HUES64 (cell line): ENCODE measurements at regions not wholly inside any gene's neighbourhood (a gene's known extent, or its start where the extent isn't known, plus 50 kb on each side); places are given as distances from the start of the nearest gene placed in this dataset.

Experiments
- H3K27ac ChIP-seq: 2 replicates; pipeline ENCODE4 v1.7.0; 2013; ENCODE audit warnings: low read depth, low read length, inconsistent platforms
- H3K27me3 ChIP-seq: 2 replicates; pipeline ENCODE4 v1.6.1; 2013; ENCODE audit warnings: mild to moderate bottlenecking, low read length; ENCODE audit not compliant: insufficient read depth
- H3K36me3 ChIP-seq: 2 replicates; pipeline ENCODE4 v1.6.1; 2013; ENCODE audit warnings: mild to moderate bottlenecking, low read length; ENCODE audit not compliant: insufficient read depth
- H3K4me1 ChIP-seq: 2 replicates; pipeline ENCODE4 v1.6.1; 2013; ENCODE audit warnings: mild to moderate bottlenecking, low read length, moderate library complexity; ENCODE audit not compliant: insufficient read depth
- H3K4me3 ChIP-seq: 2 replicates; pipeline ENCODE4 v1.5.1; 2013; ENCODE audit warnings: mild to moderate bottlenecking, low read length, moderate library complexity
- H3K9ac ChIP-seq: 2 replicates; pipeline ENCODE4 v1.6.1; 2013; ENCODE audit warnings: mild to moderate bottlenecking, low read depth, low read length
- H3K9me3 ChIP-seq: 2 replicates; pipeline ENCODE4 v1.6.1; 2013; ENCODE audit warnings: low read depth, low read length; ENCODE audit not compliant: insufficient read depth
- WGBS: fragments of 150-250, 120-280 bp; methylation state at CpG from one replicate; pipeline ENCODE4 v1.1.7; 2013; ENCODE audit warnings: missing lambda C conversion rate; 5-methylcytosine and 5-hydroxymethylcytosine counted together

- Histone ChIP-seq H3K4me1 (no peaks in the 10 kb centered on the region), H3K9me3 (no peaks in the 10 kb centered on the region), H3K4me3 (no peak overlapping the region), H3K27ac (no peak overlapping the region), H3K9ac (no peak overlapping the region), H3K27me3 (no peaks in the 10 kb centered on the region), H3K36me3 (no peaks in the 10 kb centered on the region)
- 82% methylated on average over 2 of the region's 2 CpGs for WGBS
Measured at GRCh38 chr4:27638163-27638915, 777.7 kb downstream of the STIM2 start.

GRCh38 chr4:27643101-27643500, 782.5 kb downstream of the STIM2 start:
- no peaks in the 10 kb centered on the region for H3K4me1 ChIP-seq
- no peaks in the 10 kb centered on the region for H3K27me3 ChIP-seq
- no peak overlapping the region for H3K4me3 ChIP-seq
- no peak overlapping the region for H3K27ac ChIP-seq
- no peaks in the 10 kb centered on the region for H3K36me3 ChIP-seq
- no peaks in the 10 kb centered on the region for H3K9me3 ChIP-seq
- no peak overlapping the region for H3K9ac ChIP-seq

- WGBS = 98% methylated on average over 4 of the region's 4 CpGs
Measured at GRCh38 chr4:27648416-27648815, 787.8 kb downstream of the STIM2 start.

GRCh38 chr4:27662426-27662825, 801.8 kb downstream of the STIM2 start:
- H3K4me3 ChIP-seq = no peak overlapping the region
- WGBS = 68% methylated on average over 3 of the region's 3 CpGs
- H3K27ac ChIP-seq = peak overlapping the region; percentile 56; the same call in 1 of the 2 replicates
- peaks cover 15% of the 10 kb centered on the region for H3K4me1 ChIP-seq
- H3K36me3 ChIP-seq = no peaks in the 10 kb centered on the region
- no peaks in the 10 kb centered on the region for H3K27me3 ChIP-seq
- no peaks in the 10 kb centered on the region for H3K9me3 ChIP-seq
- H3K9ac ChIP-seq = no peak overlapping the region

More at GRCh38 chr4:27648416-27648815, 787.8 kb downstream of the STIM2 start:
- no peaks in the 10 kb centered on the region for H3K4me1 ChIP-seq
- H3K9me3 ChIP-seq = no peaks in the 10 kb centered on the region
- no peaks in the 10 kb centered on the region for H3K27me3 ChIP-seq
- H3K36me3 ChIP-seq = no peaks in the 10 kb centered on the region
- no peak overlapping the region for H3K9ac ChIP-seq
- H3K4me3 ChIP-seq = no peak overlapping the region
- H3K27ac ChIP-seq = no peak overlapping the region

GRCh38 chr4:27666943-27667342, 806.3 kb downstream of the STIM2 start:
- no peaks in the 10 kb centered on the region for H3K27me3 ChIP-seq
- H3K4me3 ChIP-seq = no peak overlapping the region
- H3K4me1 ChIP-seq = peaks cover 15% of the 10 kb centered on the region
- no peaks in the 10 kb centered on the region for H3K9me3 ChIP-seq
- H3K27ac ChIP-seq = no peak overlapping the region
- 51% methylated on average over 2 of the region's 3 CpGs for WGBS
- H3K9ac ChIP-seq = no peak overlapping the region
- no peaks in the 10 kb centered on the region for H3K36me3 ChIP-seq

GRCh38 chr4:27668001-27668400, 807.4 kb downstream of the STIM2 start:
- Histone ChIP-seq H3K27ac (no peak overlapping the region), H3K4me1 (peaks cover 4% of the 10 kb centered on the region), H3K9me3 (no peaks in the 10 kb centered on the region), H3K4me3 (no peak overlapping the region), H3K36me3 (no peaks in the 10 kb centered on the region), H3K9ac (no peak overlapping the region), H3K27me3 (no peaks in the 10 kb centered on the region)
- no CpG with 5 or more reads among the region's 3 CpGs for WGBS

- Histone ChIP-seq H3K4me1 (no peaks in the 10 kb centered on the region), H3K27ac (no peak overlapping the region), H3K36me3 (no peaks in the 10 kb centered on the region), H3K9me3 (no peaks in the 10 kb centered on the region), H3K4me3 (no peak overlapping the region), H3K9ac (no peak overlapping the region), H3K27me3 (no peaks in the 10 kb centered on the region)
- no CpG with 5 or more reads among the region's 1 CpG for WGBS
Measured at GRCh38 chr4:27678027-27678426, 817.4 kb downstream of the STIM2 start.

GRCh38 chr4:27684610-27685011, 824.0 kb downstream of the STIM2 start:
- Histone ChIP-seq H3K4me1 (no peaks in the 10 kb centered on the region), H3K27me3 (no peaks in the 10 kb centered on the region), H3K27ac (no peak overlapping the region), H3K9me3 (no peaks in the 10 kb centered on the region), H3K4me3 (no peak overlapping the region), H3K9ac (no peak overlapping the region), H3K36me3 (no peaks in the 10 kb centered on the region)
- 39% methylated on average over 8 of the region's 8 CpGs for WGBS

- no peak overlapping the region for H3K9ac ChIP-seq
- no peaks in the 10 kb centered on the region for H3K9me3 ChIP-seq
- WGBS = 88% methylated on average over 1 of the region's 1 CpG
- H3K36me3 ChIP-seq = no peaks in the 10 kb centered on the region
- H3K27ac ChIP-seq = no peak overlapping the region
- H3K4me3 ChIP-seq = no peak overlapping the region
- H3K4me1 ChIP-seq = no peaks in the 10 kb centered on the region
- no peaks in the 10 kb centered on the region for H3K27me3 ChIP-seq
Measured at GRCh38 chr4:27685091-27685490, 824.5 kb downstream of the STIM2 start.

GRCh38 chr4:27685947-27686346, 825.3 kb downstream of the STIM2 start:
- Histone ChIP-seq H3K27ac (no peak overlapping the region), H3K4me1 (no peaks in the 10 kb centered on the region), H3K9me3 (no peaks in the 10 kb centered on the region), H3K27me3 (no peaks in the 10 kb centered on the region), H3K4me3 (no peak overlapping the region), H3K36me3 (no peaks in the 10 kb centered on the region), H3K9ac (no peak overlapping the region)

- no peaks in the 10 kb centered on the region for H3K4me1 ChIP-seq
- no peaks in the 10 kb centered on the region for H3K36me3 ChIP-seq
Measured at GRCh38 chr4:27692158-27692557, 831.5 kb downstream of the STIM2 start.

More at GRCh38 chr4:27692158-27692557, 831.5 kb downstream of the STIM2 start:
- Histone ChIP-seq H3K27me3 (no peaks in the 10 kb centered on the region), H3K4me3 (no peak overlapping the region), H3K27ac (no peak overlapping the region), H3K9ac (no peak overlapping the region), H3K9me3 (no peaks in the 10 kb centered on the region)
- WGBS = 40% methylated on average over 5 of the region's 6 CpGs
